GM13976 (cell line): ENCODE measurements at regions not wholly inside any gene's neighbourhood (a gene's known extent, or its start where the extent isn't known, plus 50 kb on each side); places are given as distances from the start of the nearest gene placed in this dataset.
"Not testable (repeated sequence)": the region's sequence is repeated elsewhere in the genome, so short reads cannot be mapped to it uniquely, and the experiment has no call there.

Source experiments
- DNase-seq: peaks from one replicate; pipeline ENCODE4 v3.0.0; 2012; ENCODE audit warnings: low spot score
- CTCF ChIP-seq: IDR thresholded peaks from 2 replicates; pipeline ENCODE4 v1.5.1; 2012; ENCODE audit warnings: borderline replicate concordance, mild to moderate bottlenecking; ENCODE audit not compliant: insufficient read depth; ENCODE audit errors: extremely low read depth, missing control alignments, control extremely low read depth
- in situ Hi-C: fragments of 300-500 bp; cut with MboI; formaldehyde crosslinking; loops from one replicate; pipeline ENCODE4 v1.12.0; 2022; ENCODE audit warnings: low sequenced_read_pairs, mixed read lengths, inconsistent platforms; ENCODE audit not compliant: unreplicated experiment

GRCh38 chr12:75862692-75863471, 168.7 kb downstream of the PHLDA1 start:
- TF ChIP-seq CTCF, result no peak
- DNase-seq, result no peak
- in situ Hi-C loops, result no loop called here

- in situ Hi-C loops, result no loop called here
- TF ChIP-seq CTCF, result no peak
- DNase-seq, result no peak
Measured at GRCh38 chr12:75859868-75860267, 171.7 kb downstream of the PHLDA1 start.

- DNase-seq, result no peak
- TF ChIP-seq CTCF, result no peak
- in situ Hi-C loops, result no loop called here
Measured at GRCh38 chr12:75856235-75856634, 175.3 kb downstream of the PHLDA1 start.

GRCh38 chr12:75855360-75855759, 176.2 kb downstream of the PHLDA1 start:
- DNase-seq, result no peak
- TF ChIP-seq CTCF, result no peak
- in situ Hi-C loops, result no loop called here

- no peak for DNase-seq
- in situ Hi-C loops, result no loop called here
- TF ChIP-seq CTCF, result no peak
Measured at GRCh38 chr12:75854681-75855309, 176.8 kb downstream of the PHLDA1 start.

GRCh38 chr12:75854137-75854536, 177.4 kb downstream of the PHLDA1 start:
- in situ Hi-C loops, DNase-seq: not testable (repeated sequence)

GRCh38 chr12:75853626-75854025, 177.9 kb downstream of the PHLDA1 start:
- in situ Hi-C loops, result no loop called here

More at GRCh38 chr12:75853626-75854025, 177.9 kb downstream of the PHLDA1 start:
- DNase-seq, result no peak
- TF ChIP-seq CTCF, result no peak
